Upper lobe of left lung (tissue), 6 donors: ENCODE measurements at regions not wholly inside any gene's neighbourhood (a gene's known extent, or its start where the extent isn't known, plus 50 kb on each side); places are given as distances from the start of the nearest gene placed in this dataset.

Experiments used
- ATAC-seq, 2 donors: fragments of 200-7000 bp; cut with Tn5 transposase; one replicate each; pipeline ENCODE4 v1.9.1; 2022; ENCODE audit warnings: mild to moderate bottlenecking in 2 of 2, moderate library complexity in 2 of 2; ENCODE audit not compliant: low FRiP score in 2 of 2
- DNase-seq, 2 donors: peaks; one replicate each; pipeline ENCODE4 v3.0.0-alpha.2; 2019 to 2020
- H3K27ac ChIP-seq, 4 donors: fragments of 200-600 bp; sonication (generic); one replicate each; pipeline ENCODE4 v1.5.1; 2016 to 2019
- H3K27me3 ChIP-seq, 4 donors: fragments of 200-600 bp; sonication (generic); one replicate each; pipeline ENCODE4 v1.5.1; 2017 to 2019
- H3K36me3 ChIP-seq, 4 donors: fragments of 200-600 bp; sonication (generic); one replicate each; pipeline ENCODE4 v1.5.1; 2016 to 2019
- H3K4me1 ChIP-seq, 4 donors: fragments of 200-600 bp; sonication (generic); one replicate each; pipeline ENCODE4 v1.5.1; 2018 to 2019
- H3K4me3 ChIP-seq, 4 donors: fragments of 200-600 bp; sonication (generic); one replicate each; pipeline ENCODE4 v1.5.1; 2017 to 2019; ENCODE audit warnings: mild to moderate bottlenecking in 2 of 4, moderate library complexity in 1 of 4
- H3K9me3 ChIP-seq, 4 donors: fragments of 200-600 bp; sonication (generic); one replicate each; pipeline ENCODE4 v1.5.1; 2018 to 2019
- EP300 ChIP-seq, 4 donors: sonication (generic); formaldehyde crosslinking; IDR thresholded peaks; one replicate each; pipeline ENCODE4 v1.5.1; 2017; ENCODE audit warnings: antibody characterized with exemption in 4 of 4, control low read depth in 2 of 4
- POLR2A ChIP-seq, 4 donors: fragments of 450-650 bp; IDR thresholded peaks; one replicate each; pipeline ENCODE4 v1.5.1; 2016 to 2017; ENCODE audit warnings: antibody characterized with exemption in 4 of 4, mild to moderate bottlenecking in 2 of 4
- POLR2AphosphoS5 ChIP-seq, 2 donors: sonication (generic); formaldehyde crosslinking; IDR thresholded peaks; one replicate each; pipeline ENCODE4 v1.5.1; 2017; ENCODE audit warnings: antibody characterized with exemption in 2 of 2
- WGBS, 2 donors: methylation state at CpG; one replicate each; pipeline ENCODE4 v1.1.5; 2017 to 2018; 5-methylcytosine and 5-hydroxymethylcytosine counted together
- TF ChIP-seq, protein P1 (sequence below), 6 experiments: fragments of 450-650 bp in 4 of 6; fragments of 200-600 bp in 2 of 6; sonication (generic) in 2 of 6; IDR thresholded peaks; one replicate each; pipeline ENCODE4 v1.5.1; 2016 to 2019; ENCODE audit warnings: antibody characterized with exemption in 6 of 6
- donor health status: DM: no; HTN: no; CAD: no; lungs with moderate emphysema.
- donor health status: DM: no; HTN: yes; CAD: no; lungs with severe emphysema.

DNA sequence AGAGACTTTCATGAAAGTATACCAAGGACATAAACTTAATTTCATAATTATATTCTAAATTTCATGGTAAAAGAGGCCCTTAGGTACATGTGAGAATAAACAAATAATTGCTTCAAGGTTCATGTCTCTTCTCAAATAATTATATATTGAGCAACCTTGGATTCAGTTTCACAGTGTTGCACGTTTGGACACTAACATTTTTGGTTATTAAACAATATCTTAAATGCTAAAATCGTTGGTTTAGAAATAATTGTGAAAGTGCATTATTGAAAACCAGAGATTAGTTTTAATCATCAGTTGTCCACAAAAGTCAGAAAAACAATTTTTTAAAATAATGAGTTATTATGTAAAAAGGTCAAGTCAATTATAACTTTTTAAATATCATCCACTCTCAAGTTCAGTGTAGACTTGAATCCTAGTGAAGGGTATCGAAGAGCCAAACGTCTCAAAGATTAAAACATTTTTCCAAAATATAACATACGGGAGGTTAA, 227.1 kb upstream of the DEFB112 start:
- H3K27ac ChIP-seq: no peak overlapping the region
- TF ChIP-seq POLR2A (IDR thresholded peaks at IDR 0.05): no peak
- TF ChIP-seq POLR2AphosphoS5 (IDR thresholded peaks at IDR 0.05): no peak
- no peak overlapping the region for H3K4me3 ChIP-seq
- DNase-seq (no peak), ATAC-seq (no peak)
- no peaks in the 10 kb centered on the region for H3K9me3 ChIP-seq
- H3K27me3 ChIP-seq: no peaks in the 10 kb centered on the region
- H3K36me3 ChIP-seq: no peaks in the 10 kb centered on the region
- 49 to 59% methylated on average over 5 of the region's 5 CpGs for whole genome bisulfite sequencing, 2 donors
- no peaks in the 10 kb centered on the region for H3K4me1 ChIP-seq

- 32 to 36% methylated on average over 2 of the region's 2 CpGs for WGBS, 2 donors
- Histone ChIP-seq H3K36me3 (no peaks in the 10 kb centered on the region), H3K4me3 (no peak overlapping the region), H3K9me3 (no peaks in the 10 kb centered on the region), H3K4me1 (no peaks in the 10 kb centered on the region), H3K27ac (no peak overlapping the region), H3K27me3 (no peaks in the 10 kb centered on the region)
- TF ChIP-seq EP300 (IDR thresholded peaks at IDR 0.05): no peak
- TF ChIP-seq POLR2AphosphoS5 (IDR thresholded peaks at IDR 0.05): no peak
- TF ChIP-seq POLR2A (IDR thresholded peaks at IDR 0.05): no peak
- TF ChIP-seq, protein P1, sequence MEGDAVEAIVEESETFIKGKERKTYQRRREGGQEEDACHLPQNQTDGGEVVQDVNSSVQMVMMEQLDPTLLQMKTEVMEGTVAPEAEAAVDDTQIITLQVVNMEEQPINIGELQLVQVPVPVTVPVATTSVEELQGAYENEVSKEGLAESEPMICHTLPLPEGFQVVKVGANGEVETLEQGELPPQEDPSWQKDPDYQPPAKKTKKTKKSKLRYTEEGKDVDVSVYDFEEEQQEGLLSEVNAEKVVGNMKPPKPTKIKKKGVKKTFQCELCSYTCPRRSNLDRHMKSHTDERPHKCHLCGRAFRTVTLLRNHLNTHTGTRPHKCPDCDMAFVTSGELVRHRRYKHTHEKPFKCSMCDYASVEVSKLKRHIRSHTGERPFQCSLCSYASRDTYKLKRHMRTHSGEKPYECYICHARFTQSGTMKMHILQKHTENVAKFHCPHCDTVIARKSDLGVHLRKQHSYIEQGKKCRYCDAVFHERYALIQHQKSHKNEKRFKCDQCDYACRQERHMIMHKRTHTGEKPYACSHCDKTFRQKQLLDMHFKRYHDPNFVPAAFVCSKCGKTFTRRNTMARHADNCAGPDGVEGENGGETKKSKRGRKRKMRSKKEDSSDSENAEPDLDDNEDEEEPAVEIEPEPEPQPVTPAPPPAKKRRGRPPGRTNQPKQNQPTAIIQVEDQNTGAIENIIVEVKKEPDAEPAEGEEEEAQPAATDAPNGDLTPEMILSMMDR (IDR thresholded peaks at IDR 0.05): no peak
- ATAC-seq (no peak), DNase-seq (no peak)
Measured at GRCh38 chr6:50277774-50278173, 228.0 kb upstream of the DEFB112 start.

DNA sequence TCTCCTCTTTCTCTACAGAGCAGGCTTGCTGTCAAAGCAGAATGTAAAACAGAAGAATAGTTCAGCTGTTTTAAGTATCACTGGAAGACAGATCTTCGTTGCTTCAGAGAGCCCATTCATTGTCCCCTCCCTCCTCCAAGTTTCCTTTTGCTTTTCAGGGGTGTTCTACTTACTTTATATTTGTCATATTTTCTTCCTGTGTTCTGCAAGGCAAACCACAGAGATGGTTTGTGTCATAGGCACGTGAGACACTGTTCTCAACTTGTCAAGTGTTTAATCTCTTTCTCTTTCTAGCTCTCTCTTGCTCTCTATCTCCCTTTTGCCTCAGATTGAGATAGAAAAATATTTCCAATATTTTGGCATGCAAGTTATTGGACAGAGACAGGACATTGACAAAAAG, 228.9 kb upstream of the DEFB112 start:
- TF ChIP-seq POLR2A (IDR thresholded peaks at IDR 0.05) (no peak), POLR2AphosphoS5 (IDR thresholded peaks at IDR 0.05) (no peak), EP300 (IDR thresholded peaks at IDR 0.05) (no peak)
- TF ChIP-seq, protein P1 (IDR thresholded peaks at IDR 0.05): no peak
- 12 to 13% methylated on average over 2 of the region's 2 CpGs for WGBS, 2 donors
- H3K36me3 ChIP-seq: no peaks in the 10 kb centered on the region
- H3K27me3 ChIP-seq: no peaks in the 10 kb centered on the region
- H3K4me1 ChIP-seq: no peaks in the 10 kb centered on the region
- no peak overlapping the region for H3K27ac ChIP-seq
- no peak for ATAC-seq
- no peaks in the 10 kb centered on the region for H3K9me3 ChIP-seq
- no peak for DNase-seq
- no peak overlapping the region for H3K4me3 ChIP-seq

GRCh38 chr6:50285735-50286134, 236.0 kb upstream of the DEFB112 start:
- DNase-seq (no peak), ATAC-seq (no peak)
- Histone ChIP-seq H3K27ac (no peak overlapping the region), H3K4me3 (no peak overlapping the region), H3K27me3 (no peaks in the 10 kb centered on the region), H3K36me3 (no peaks in the 10 kb centered on the region), H3K9me3 (no peaks in the 10 kb centered on the region), H3K4me1 (no peaks in the 10 kb centered on the region)
- TF ChIP-seq POLR2A (IDR thresholded peaks at IDR 0.05): no peak
- no peak for TF ChIP-seq EP300 (IDR thresholded peaks at IDR 0.05)
- TF ChIP-seq POLR2AphosphoS5 (IDR thresholded peaks at IDR 0.05): no peak
- TF ChIP-seq, protein P1 (IDR thresholded peaks at IDR 0.05): no peak
- 56 to 58% methylated on average over 2 of the region's 2 CpGs for WGBS, 2 donors

DNA sequence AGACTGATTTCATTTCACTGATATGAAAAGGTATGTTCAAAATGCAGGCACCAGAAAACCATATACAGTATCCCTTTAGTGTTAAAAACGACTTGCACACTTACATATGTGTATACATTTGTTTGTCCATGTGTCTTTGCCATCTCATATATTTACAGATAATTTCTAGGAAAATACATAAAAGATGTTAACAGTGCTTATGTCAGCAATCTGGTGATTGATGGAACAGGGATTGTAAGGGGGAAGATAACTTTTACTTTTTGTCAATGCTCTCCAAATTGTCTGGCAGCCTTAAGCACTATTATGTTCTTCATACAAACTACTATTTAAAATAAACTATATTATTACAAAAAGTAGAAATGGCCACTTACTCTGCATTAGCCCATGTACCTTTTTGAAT, 238.5 kb upstream of the DEFB112 start:
- Histone ChIP-seq H3K27ac (no peak overlapping the region), H3K4me1 (no peaks in the 10 kb centered on the region), H3K9me3 (no peaks in the 10 kb centered on the region), H3K27me3 (no peaks in the 10 kb centered on the region), H3K4me3 (no peak overlapping the region), H3K36me3 (no peaks in the 10 kb centered on the region)
- no peak for TF ChIP-seq POLR2AphosphoS5 (IDR thresholded peaks at IDR 0.05)
- TF ChIP-seq POLR2A (IDR thresholded peaks at IDR 0.05): no peak
- TF ChIP-seq, protein P1 (IDR thresholded peaks at IDR 0.05): no peak
- no peak for TF ChIP-seq EP300 (IDR thresholded peaks at IDR 0.05)
- no peak for DNase-seq
- 25 to 32% methylated on average over 1 of the region's 1 CpG for WGBS, 2 donors
- ATAC-seq: no peak
